HepG2 (cell line): ENCODE measurements at regions not wholly inside any gene's neighbourhood (a gene's known extent, or its start where the extent isn't known, plus 50 kb on each side); places are given as distances from the start of the nearest gene placed in this dataset.

Source experiments
- ATAC-seq: fragments of 200-7000 bp; cut with Tn5 transposase; 3 replicates; pipeline ENCODE4 v1.9.1; 2020; ENCODE audit warnings: mild to moderate bottlenecking, moderate library complexity
- BruUV-seq: library from RNA; stranded (reverse); fragments of 400-500 nt; replicated peaks from 2 replicates; lab custom pipeline; 2021; lab: Mats Ljungman, UMichigan
- CTCF ChIA-PET: fragments of 300-600 bp; formaldehyde crosslinking; extraction: SDS; loops from one replicate; lab custom pipeline; 2021; ENCODE audit warnings: low total read pairs, inconsistent platforms, low intra/inter-chr PET ratio; lab: Yijun Ruan, JAX
- POLR2A ChIA-PET: fragments of 350-600 bp; sonication (Branson Sonifier 250); formaldehyde crosslinking; loops from one replicate; lab custom pipeline; 2020; ENCODE audit warnings: antibody characterized with exemption, inconsistent platforms; lab: Yijun Ruan, JAX
- DNase-seq: peaks from one replicate; pipeline ENCODE4 v3.0.0-alpha.2; 2015; ENCODE audit warnings: low spot score
- FAIRE-seq: peaks from 3 replicates; lab custom pipeline; 2011; peaks lifted over from hg19 to GRCh38; lab: Jason Lieb, UNC
- H2AFZ ChIP-seq: one replicate; pipeline ENCODE4 v1.6.1; 2011; ENCODE audit warnings: low read length, inconsistent platforms
- H3K27ac ChIP-seq: fragments of 300-600 bp; 3 replicates; pipeline ENCODE4 v1.8.0; 2011; ENCODE audit warnings: mixed run types, mild to moderate bottlenecking, mixed read lengths, low read length, inconsistent platforms; ENCODE audit not compliant: insufficient read depth; ENCODE audit errors: extremely low read length
- H3K27me3 ChIP-seq, 2 experiments: fragments of 200-600 bp in 1 of 2; 2 replicates in 1 of 2; 3 replicates in 1 of 2; pipeline versions ENCODE4 v1.6.0 to v1.8.0; 2011; ENCODE audit warnings: low read length in 2 of 2, mild to moderate bottlenecking in 2 of 2, moderate library complexity in 2 of 2, inconsistent platforms in 1 of 2; ENCODE audit not compliant: insufficient read depth in 2 of 2, control insufficient read depth in 1 of 2
- H3K36me3 ChIP-seq, 2 experiments: fragments of 200-600 bp in 1 of 2; replicated peaks in 1 of 2; 2 replicates in 1 of 2; 3 replicates in 1 of 2; pipeline versions ENCODE4 v1.5.1 to v1.8.0; 2011; ENCODE audit warnings: low read length in 2 of 2, inconsistent platforms in 1 of 2; ENCODE audit not compliant: insufficient read depth in 2 of 2, control insufficient read depth in 1 of 2
- H3K4me1 ChIP-seq: 2 replicates; pipeline ENCODE4 v1.5.1; 2012; ENCODE audit warnings: low read length, inconsistent platforms; ENCODE audit not compliant: insufficient read depth
- H3K4me2 ChIP-seq: 2 replicates; pipeline ENCODE4 v1.6.0; 2011; ENCODE audit warnings: low read depth, low read length, inconsistent platforms
- H3K4me3 ChIP-seq, 3 experiments: fragments of 200-600 bp in 1 of 3; sonication (generic), shearing (Covaris generic) in 1 of 3; replicated peaks in 1 of 3; 2 replicates each; pipeline ENCODE4 v1.5.1; 2011 to 2016; ENCODE audit warnings: low read length in 3 of 3, inconsistent platforms in 2 of 3, low read depth in 2 of 3, mild to moderate bottlenecking in 2 of 3, control low read depth in 1 of 3, mixed read lengths in 1 of 3; ENCODE audit not compliant: insufficient read depth in 1 of 3
- H3K79me2 ChIP-seq: one replicate; pipeline ENCODE4 v1.6.1; 2011; ENCODE audit warnings: low read length, inconsistent platforms; ENCODE audit not compliant: insufficient read depth
- H3K9ac ChIP-seq: 2 replicates; pipeline ENCODE4 v1.6.0; 2011; ENCODE audit warnings: mild to moderate bottlenecking, low read depth, low read length, inconsistent platforms; ENCODE audit not compliant: insufficient read depth
- H3K9me3 ChIP-seq: 2 replicates; pipeline ENCODE4 v1.5.1; 2012; ENCODE audit warnings: mild to moderate bottlenecking, low read length
- H4K20me1 ChIP-seq: 2 replicates; pipeline ENCODE4 v1.6.0; 2011; ENCODE audit warnings: inconsistent platforms, mild to moderate bottlenecking, low read length, moderate library complexity; ENCODE audit not compliant: insufficient read depth
- GABPB1 ChIP-seq: IDR thresholded peaks from 2 replicates; pipeline ENCODE4 v1.6.1; 2016; ENCODE audit warnings: mild to moderate bottlenecking, missing genetic modification reagents, moderate library complexity, missing compliant biosample characterization
- GTF3A ChIP-seq: sonication (generic); formaldehyde crosslinking; conservative IDR thresholded peaks from 2 replicates; pipeline ENCODE4 v1.4.0; 2020; ENCODE audit warnings: mild to moderate bottlenecking, missing genetic modification reagents
- IRF2 ChIP-seq: IDR thresholded peaks from 2 replicates; pipeline ENCODE4 v1.6.1; 2018; ENCODE audit warnings: missing genetic modification reagents, missing compliant biosample characterization
- NFATC3 ChIP-seq: sonication (generic); formaldehyde crosslinking; IDR thresholded peaks from 2 replicates; pipeline ENCODE4 v1.5.1; 2020; ENCODE audit warnings: mild to moderate bottlenecking, missing genetic modification reagents
- POLR2AphosphoS2 ChIP-seq: IDR thresholded peaks from 2 replicates; pipeline ENCODE4 v1.6.1; 2011; ENCODE audit warnings: low read depth, low read length, improper control_type of control experiment
- ZNF530 ChIP-seq: sonication (generic); formaldehyde crosslinking; IDR thresholded peaks from 2 replicates; pipeline ENCODE4 v1.5.0; 2020; ENCODE audit warnings: low read depth, mild to moderate bottlenecking, missing genetic modification reagents
- ZSCAN22 ChIP-seq: sonication (generic); formaldehyde crosslinking; IDR thresholded peaks from 2 replicates; pipeline ENCODE4 v1.4.0; 2020; ENCODE audit warnings: mild to moderate bottlenecking, missing genetic modification reagents
- WGBS: methylation state at CpG from one replicate; pipeline ENCODE4 v1.1.6; 2017; ENCODE audit warnings: low lambda C conversion rate; 5-methylcytosine and 5-hydroxymethylcytosine counted together
- in situ Hi-C: cut with HindIII; loops from 2 replicates; pipeline ENCODE4 v1.10.0; 2017; ENCODE audit warnings: low pct_unique_long_range_greater_than_20kb; ENCODE audit not compliant: extremely low pct_ligation_motif_present
- intact Hi-C: fragments of 100-400 bp; cut with micrococcal nuclease; formaldehyde crosslinking; loops from one replicate; pipeline ENCODE4 v1.10.0; 2022; ENCODE audit not compliant: unreplicated experiment
- TF ChIP-seq, protein P1 (sequence below): IDR thresholded peaks from 2 replicates; pipeline ENCODE4 v1.6.1; 2012; ENCODE audit warnings: low read depth, low read length, improper control_type of control experiment

- Histone ChIP-seq H3K4me2 (no peak overlapping the region), H3K9ac (no peak overlapping the region), H2AFZ (no peak overlapping the region), H3K36me3 (no peaks in the 10 kb centered on the region), H4K20me1 (no peaks in the 10 kb centered on the region), H3K4me3 (no peak overlapping the region), H3K4me1 (no peaks in the 10 kb centered on the region), H3K9me3 (no peaks in the 10 kb centered on the region), H3K27ac (no peak overlapping the region), H3K79me2 (no peaks in the 10 kb centered on the region), H3K27me3 (no peaks in the 10 kb centered on the region)
- DNase-seq (no peak), FAIRE-seq (no peak), ATAC-seq (no peak)
- TF ChIP-seq, protein P1, sequence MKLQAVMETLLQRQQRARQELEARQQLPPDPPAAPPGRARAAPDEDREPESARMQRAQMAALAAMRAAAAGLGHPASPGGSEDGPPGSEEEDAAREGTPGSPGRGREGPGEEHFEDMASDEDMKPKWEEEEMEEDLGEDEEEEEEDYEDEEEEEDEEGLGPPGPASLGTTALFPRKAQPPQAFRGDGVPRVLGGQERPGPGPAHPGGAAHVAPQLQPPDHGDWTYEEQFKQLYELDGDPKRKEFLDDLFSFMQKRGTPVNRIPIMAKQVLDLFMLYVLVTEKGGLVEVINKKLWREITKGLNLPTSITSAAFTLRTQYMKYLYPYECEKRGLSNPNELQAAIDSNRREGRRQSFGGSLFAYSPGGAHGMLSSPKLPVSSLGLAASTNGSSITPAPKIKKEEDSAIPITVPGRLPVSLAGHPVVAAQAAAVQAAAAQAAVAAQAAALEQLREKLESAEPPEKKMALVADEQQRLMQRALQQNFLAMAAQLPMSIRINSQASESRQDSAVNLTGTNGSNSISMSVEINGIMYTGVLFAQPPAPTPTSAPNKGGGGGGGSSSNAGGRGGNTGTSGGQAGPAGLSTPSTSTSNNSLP, result no peak
- TF ChIP-seq GTF3A (CRISPR knock-in tag), result no peak
- no peak for TF ChIP-seq NFATC3 (CRISPR knock-in tag)
- TF ChIP-seq POLR2AphosphoS2, result no peak
- no peak for TF ChIP-seq GABPB1
- no peak for TF ChIP-seq ZNF530 (CRISPR knock-in tag)
- no peak for TF ChIP-seq IRF2 (CRISPR knock-in tag)
- TF ChIP-seq ZSCAN22 (CRISPR knock-in tag), result no peak
- intact Hi-C loops, result no loop called here
- no TSS peak for BruUV-seq
- in situ Hi-C loops, result no loop called here
- ChIA-PET POLR2A (no interaction called here), CTCF (no interaction called here)
- WGBS, result 0% methylated on average over 1 of the region's 1 CpG
These were observed 50.8 kb upstream of the CACNA2D1 start for GRCh38 chr7:82494420-82494819.
